ENCODE measurements at regions not wholly inside any gene's neighbourhood (a gene's known extent, or its start where the extent isn't known, plus 50 kb on each side); places are given as distances from the start of the nearest gene placed in this dataset.
"Not testable (repeated sequence)": the region's sequence is repeated elsewhere in the genome, so short reads cannot be mapped to it uniquely, and the experiment has no call there.

DNA sequence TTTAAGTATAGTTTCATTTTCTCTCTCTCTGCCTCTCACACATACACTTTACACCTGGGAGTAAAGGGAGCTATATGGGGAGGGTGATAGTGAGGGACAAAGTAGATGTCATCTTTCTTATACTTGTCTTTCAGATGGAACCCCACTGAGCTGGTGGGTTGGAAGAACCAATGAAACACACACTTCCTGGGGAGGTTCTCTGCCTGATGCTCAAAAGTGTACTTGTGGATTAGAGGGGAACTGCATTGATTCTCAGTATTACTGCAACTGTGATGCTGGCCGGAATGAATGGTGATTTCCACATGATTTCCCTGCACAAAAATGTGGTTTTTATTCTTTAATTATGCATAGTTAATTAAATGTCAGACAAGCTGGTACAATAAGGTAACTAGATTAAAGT lies 256.6 kb upstream of the SPATA31A3 start:
- H2AFZ ChIP-seq (ENCODE audit: low read depth, low read length, poor library complexity, severe bottlenecking); POLR2A ChIA-PET; H3K27me3 ChIP-seq (ENCODE audit: insufficient read depth, low read length); H3K9me2 ChIP-seq (ENCODE audit: insufficient read depth); H3K4me2 ChIP-seq (ENCODE audit: low read length); H3K27ac ChIP-seq (ENCODE audit: low read depth, low read length); BruUV-seq (replicated peaks); H4K20me1 ChIP-seq (ENCODE audit: insufficient read depth); intact Hi-C loops (cut with micrococcal nuclease); H3K79me2 ChIP-seq (ENCODE audit: insufficient read depth, low read length); DNase-seq (ENCODE audit: low read depth, low spot score); H3K36me3 ChIP-seq (ENCODE audit: control insufficient read depth in 1 of 2, insufficient read depth in 2 of 2, low read length in 2 of 2); H3K4me3 ChIP-seq (replicated peaks in 1 of 2; ENCODE audit: low read depth in 1 of 2, low read length in 2 of 2); H3K9ac ChIP-seq (ENCODE audit: low read length); H3K4me1 ChIP-seq (ENCODE audit: control insufficient read depth in 1 of 2, insufficient read depth in 2 of 2, low read length in 2 of 2); H3K9me3 ChIP-seq (ENCODE audit: control insufficient read depth in 1 of 2, insufficient read depth in 1 of 2, low read depth in 1 of 2, low read length in 2 of 2); RAD21 ChIA-PET (ENCODE audit: low non-redundant PET in 1 of 2, low total read pairs in 2 of 2, uncharacterized antibody in 2 of 2, unreplicated experiment in 2 of 2); CTCF ChIA-PET: not testable (repeated sequence)
- ATAC-seq: peak; percentile 49; the same call in 1 of the 2 replicates

DNA sequence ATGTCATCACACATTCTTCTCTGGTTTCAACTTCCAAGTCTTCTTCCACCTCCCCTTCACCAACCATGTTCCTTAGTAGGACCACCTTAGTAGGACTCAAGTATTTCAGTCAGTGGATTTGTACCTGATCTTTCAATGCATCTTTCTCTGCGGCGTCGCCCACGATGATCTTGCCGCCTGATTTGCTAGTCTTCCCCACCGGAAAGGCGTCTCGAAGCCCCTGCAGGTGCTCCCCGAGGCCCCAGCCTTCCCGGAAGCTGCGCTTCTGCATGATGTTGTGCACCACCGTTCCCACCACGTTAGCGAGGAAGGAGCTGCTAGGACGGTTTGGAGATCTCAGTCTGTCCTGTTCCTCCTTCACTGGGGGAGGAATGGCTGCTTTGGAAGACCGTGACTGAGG lies 219.7 kb upstream of the SPATA31A3 start:
- H3K4me1 ChIP-seq (ENCODE audit: control insufficient read depth in 1 of 2, insufficient read depth in 2 of 2, low read length in 2 of 2); H3K9me3 ChIP-seq (ENCODE audit: control insufficient read depth in 1 of 2, insufficient read depth in 1 of 2, low read depth in 1 of 2, low read length in 2 of 2); H3K4me2 ChIP-seq (ENCODE audit: low read length); DNase-seq (ENCODE audit: low read depth, low spot score); H3K9me2 ChIP-seq (ENCODE audit: insufficient read depth); ATAC-seq; H3K27me3 ChIP-seq (ENCODE audit: insufficient read depth, low read length); H3K79me2 ChIP-seq (ENCODE audit: insufficient read depth, low read length); BruUV-seq (replicated peaks); H3K27ac ChIP-seq (ENCODE audit: low read depth, low read length); RAD21 ChIA-PET (ENCODE audit: low non-redundant PET in 1 of 2, low total read pairs in 2 of 2, uncharacterized antibody in 2 of 2, unreplicated experiment in 2 of 2); H3K36me3 ChIP-seq (ENCODE audit: control insufficient read depth in 1 of 2, insufficient read depth in 2 of 2, low read length in 2 of 2); H2AFZ ChIP-seq (ENCODE audit: low read depth, low read length, poor library complexity, severe bottlenecking); intact Hi-C loops (cut with micrococcal nuclease); H4K20me1 ChIP-seq (ENCODE audit: insufficient read depth); H3K4me3 ChIP-seq (replicated peaks in 1 of 2; ENCODE audit: low read depth in 1 of 2, low read length in 2 of 2); POLR2A ChIA-PET; CTCF ChIA-PET; H3K9ac ChIP-seq (ENCODE audit: low read length): not testable (repeated sequence)

DNA sequence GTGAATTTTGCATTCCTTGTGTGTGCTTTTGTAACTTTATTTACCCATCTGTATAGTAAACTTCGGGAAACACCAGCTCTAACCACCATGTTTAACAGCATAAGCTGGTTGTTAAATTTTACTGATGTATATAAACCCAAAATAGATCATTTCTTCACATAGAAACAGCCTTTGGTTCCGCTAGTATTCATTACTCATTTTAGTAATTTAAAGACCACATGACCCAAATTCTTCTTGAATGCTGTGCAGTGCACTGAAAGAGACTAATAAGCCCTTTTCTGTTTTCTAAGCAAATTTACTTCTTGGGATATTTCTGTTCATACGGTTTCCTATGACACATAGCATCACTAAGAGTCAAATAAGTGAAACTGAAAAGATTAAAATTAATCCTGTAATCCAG lies 218.5 kb upstream of the SPATA31A3 start:
- DNase-seq (ENCODE audit: low read depth, low spot score); intact Hi-C loops (cut with micrococcal nuclease); H3K9me3 ChIP-seq (ENCODE audit: control insufficient read depth in 1 of 2, insufficient read depth in 1 of 2, low read depth in 1 of 2, low read length in 2 of 2); H3K9ac ChIP-seq (ENCODE audit: low read length); H3K4me2 ChIP-seq (ENCODE audit: low read length); BruUV-seq (replicated peaks); H4K20me1 ChIP-seq (ENCODE audit: insufficient read depth); H3K27ac ChIP-seq (ENCODE audit: low read depth, low read length); POLR2A ChIA-PET; ATAC-seq; H3K79me2 ChIP-seq (ENCODE audit: insufficient read depth, low read length); H3K27me3 ChIP-seq (ENCODE audit: insufficient read depth, low read length); RAD21 ChIA-PET (ENCODE audit: low non-redundant PET in 1 of 2, low total read pairs in 2 of 2, uncharacterized antibody in 2 of 2, unreplicated experiment in 2 of 2); H3K9me2 ChIP-seq (ENCODE audit: insufficient read depth); CTCF ChIA-PET; H2AFZ ChIP-seq (ENCODE audit: low read depth, low read length, poor library complexity, severe bottlenecking); H3K4me1 ChIP-seq (ENCODE audit: control insufficient read depth in 1 of 2, insufficient read depth in 2 of 2, low read length in 2 of 2); H3K36me3 ChIP-seq (ENCODE audit: control insufficient read depth in 1 of 2, insufficient read depth in 2 of 2, low read length in 2 of 2); H3K4me3 ChIP-seq (replicated peaks in 1 of 2; ENCODE audit: low read depth in 1 of 2, low read length in 2 of 2): not testable (repeated sequence)

DNA sequence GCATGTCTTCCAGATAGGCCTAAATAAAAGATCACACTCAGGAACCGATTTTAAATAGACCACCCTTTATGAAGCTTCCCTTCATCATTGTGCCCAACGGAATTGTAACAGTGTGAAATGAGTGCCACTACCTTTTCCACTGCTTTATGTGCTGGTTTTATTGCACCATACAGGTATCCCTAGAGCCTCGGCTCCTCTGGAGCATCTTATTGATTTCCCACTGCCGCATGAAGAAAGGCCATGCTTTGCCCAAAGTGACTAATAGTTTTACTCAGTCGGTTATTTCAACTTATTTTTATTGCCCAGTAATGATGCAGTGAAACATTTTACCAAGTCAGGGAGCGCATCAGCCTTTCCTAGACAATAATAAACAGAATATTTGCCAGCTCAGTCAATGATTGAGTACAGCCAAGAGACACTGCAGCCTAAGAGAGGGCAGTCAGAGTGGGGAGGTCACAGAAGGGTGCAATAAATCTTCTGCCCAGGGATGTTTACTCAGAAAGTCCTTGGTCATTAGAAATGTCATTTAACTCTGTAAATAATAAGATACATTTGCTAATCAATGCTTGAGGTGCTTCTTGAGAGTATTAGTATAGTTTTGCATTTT lies 216.6 kb upstream of the SPATA31A3 start:
- H3K79me2 ChIP-seq (ENCODE audit: insufficient read depth, low read length); H3K4me3 ChIP-seq (replicated peaks in 1 of 2; ENCODE audit: low read depth in 1 of 2, low read length in 2 of 2); BruUV-seq (replicated peaks); ATAC-seq; CTCF ChIA-PET; RAD21 ChIA-PET (ENCODE audit: low non-redundant PET in 1 of 2, low total read pairs in 2 of 2, uncharacterized antibody in 2 of 2, unreplicated experiment in 2 of 2); H3K4me2 ChIP-seq (ENCODE audit: low read length); H3K9ac ChIP-seq (ENCODE audit: low read length); H3K27me3 ChIP-seq (ENCODE audit: insufficient read depth, low read length); intact Hi-C loops (cut with micrococcal nuclease); POLR2A ChIA-PET; H4K20me1 ChIP-seq (ENCODE audit: insufficient read depth); DNase-seq (ENCODE audit: low read depth, low spot score); H3K9me2 ChIP-seq (ENCODE audit: insufficient read depth); H3K4me1 ChIP-seq (ENCODE audit: control insufficient read depth in 1 of 2, insufficient read depth in 2 of 2, low read length in 2 of 2); H3K27ac ChIP-seq (ENCODE audit: low read depth, low read length); H3K9me3 ChIP-seq (ENCODE audit: control insufficient read depth in 1 of 2, insufficient read depth in 1 of 2, low read depth in 1 of 2, low read length in 2 of 2); H3K36me3 ChIP-seq (ENCODE audit: control insufficient read depth in 1 of 2, insufficient read depth in 2 of 2, low read length in 2 of 2); H2AFZ ChIP-seq (ENCODE audit: low read depth, low read length, poor library complexity, severe bottlenecking): not testable (repeated sequence)

DNA sequence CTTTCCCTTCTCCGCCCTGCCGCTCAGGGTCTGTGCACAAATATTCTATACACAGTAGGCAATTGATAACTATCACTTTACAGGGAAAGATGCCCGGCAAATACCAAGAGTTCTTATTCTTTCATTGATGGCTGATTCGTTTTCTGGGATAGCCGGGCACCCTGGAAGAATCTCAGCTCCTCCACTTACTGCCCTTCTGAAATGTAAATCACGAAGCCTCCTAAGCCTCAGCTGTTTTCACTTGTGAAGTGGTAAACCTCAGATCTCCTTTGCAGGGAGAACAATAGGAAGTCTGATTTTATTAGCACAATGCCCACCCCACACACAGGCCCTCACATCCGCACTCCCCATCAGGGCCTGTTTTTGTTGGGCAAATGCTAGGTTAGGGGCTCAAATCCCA lies 203.8 kb upstream of the SPATA31A3 start:
- H2AFZ ChIP-seq (ENCODE audit: low read depth, low read length, poor library complexity, severe bottlenecking); H3K36me3 ChIP-seq (ENCODE audit: control insufficient read depth in 1 of 2, insufficient read depth in 2 of 2, low read length in 2 of 2); DNase-seq (ENCODE audit: low read depth, low spot score); H4K20me1 ChIP-seq (ENCODE audit: insufficient read depth); POLR2A ChIA-PET; H3K9ac ChIP-seq (ENCODE audit: low read length); ATAC-seq; H3K27me3 ChIP-seq (ENCODE audit: insufficient read depth, low read length); H3K27ac ChIP-seq (ENCODE audit: low read depth, low read length); CTCF ChIA-PET; H3K4me1 ChIP-seq (ENCODE audit: control insufficient read depth in 1 of 2, insufficient read depth in 2 of 2, low read length in 2 of 2); H3K4me2 ChIP-seq (ENCODE audit: low read length); H3K79me2 ChIP-seq (ENCODE audit: insufficient read depth, low read length); BruUV-seq (replicated peaks); H3K9me3 ChIP-seq (ENCODE audit: control insufficient read depth in 1 of 2, insufficient read depth in 1 of 2, low read depth in 1 of 2, low read length in 2 of 2); intact Hi-C loops (cut with micrococcal nuclease); H3K9me2 ChIP-seq (ENCODE audit: insufficient read depth); RAD21 ChIA-PET (ENCODE audit: low non-redundant PET in 1 of 2, low total read pairs in 2 of 2, uncharacterized antibody in 2 of 2, unreplicated experiment in 2 of 2); H3K4me3 ChIP-seq (replicated peaks in 1 of 2; ENCODE audit: low read depth in 1 of 2, low read length in 2 of 2): not testable (repeated sequence)

Measured in HCT116 (cell line).